Breast epithelium (tissue), 3 donors: ENCODE measurements at regions not wholly inside any gene's neighbourhood (a gene's known extent, or its start where the extent isn't known, plus 50 kb on each side); places are given as distances from the start of the nearest gene placed in this dataset.

Source experiments
- CTCF ChIP-seq, 3 donors: fragments of 450-650 bp; IDR thresholded peaks; one replicate each; pipeline ENCODE4 v1.5.1; 2016 to 2017; ENCODE audit warnings: antibody characterized with exemption in 3 of 3, mild to moderate bottlenecking in 3 of 3, moderate library complexity in 3 of 3
- POLR2A ChIP-seq: fragments of 450-650 bp; IDR thresholded peaks from one replicate; pipeline ENCODE4 v1.6.1; 2016; ENCODE audit warnings: antibody characterized with exemption, mild to moderate bottlenecking, moderate library complexity
- POLR2AphosphoS5 ChIP-seq, 3 donors: sonication (generic); formaldehyde crosslinking; IDR thresholded peaks; one replicate each; pipeline ENCODE4 v1.6.1; 2017; ENCODE audit warnings: antibody characterized with exemption in 3 of 3

GRCh38 chr11:111179184-111179910 is 66.2 kb upstream of the POU2AF2 start:
- no peak for TF ChIP-seq CTCF (IDR thresholded peaks at IDR 0.05)
- TF ChIP-seq POLR2AphosphoS5 (IDR thresholded peaks at IDR 0.05): no peak
- no peak for TF ChIP-seq POLR2A
